NCI-H2196 (cell line): ENCODE measurements at regions not wholly inside any gene's neighbourhood (a gene's known extent, or its start where the extent isn't known, plus 50 kb on each side); places are given as distances from the start of the nearest gene placed in this dataset.

ENCODE experiments used
- DNase-seq: peaks from one replicate; lab custom pipeline; 2025; ENCODE audit not compliant: unreplicated experiment; lab: John Stamatoyannopoulos, UW

- no peak for DNase-seq
Observed at GRCh38 chr14:94890785-94891184, 120.9 kb upstream of the GSC start.

GRCh38 chr14:94889520-94890312, 119.8 kb upstream of the GSC start:
- no peak for DNase-seq

GRCh38 chr14:94888121-94888520, 118.2 kb upstream of the GSC start:
- DNase-seq: no peak

- no peak for DNase-seq
Observed at GRCh38 chr14:94887591-94887990, 117.7 kb upstream of the GSC start.

- no peak for DNase-seq
Observed at GRCh38 chr14:94886931-94887330, 117.0 kb upstream of the GSC start.

- no peak for DNase-seq
Observed at GRCh38 chr14:94885481-94886155, 115.7 kb upstream of the GSC start.

- no peak for DNase-seq
Observed at GRCh38 chr14:94884616-94885230, 114.8 kb upstream of the GSC start.

- no peak for DNase-seq
Observed at GRCh38 chr14:94882401-94882800, 112.5 kb upstream of the GSC start.

GRCh38 chr14:94880876-94881275, 111.0 kb upstream of the GSC start:
- DNase-seq: no peak

- DNase-seq: no peak
Observed at GRCh38 chr14:94880106-94880505, 110.2 kb upstream of the GSC start.

GRCh38 chr14:94879537-94879936, 109.6 kb upstream of the GSC start:
- DNase-seq: no peak

GRCh38 chr14:94876306-94876705, 106.4 kb upstream of the GSC start:
- no peak for DNase-seq

- DNase-seq: no peak
Observed at GRCh38 chr14:94875256-94875655, 105.3 kb upstream of the GSC start.

GRCh38 chr14:94868772-94869072, 98.8 kb upstream of the GSC start:
- no peak for DNase-seq

- no peak for DNase-seq
Observed at GRCh38 chr14:94867946-94868771, 98.2 kb upstream of the GSC start.

- DNase-seq: no peak
Observed at GRCh38 chr14:94867209-94867608, 97.3 kb upstream of the GSC start.

GRCh38 chr14:94864387-94865195, 94.7 kb upstream of the GSC start:
- DNase-seq: no peak

GRCh38 chr14:94863366-94863765, 93.5 kb upstream of the GSC start:
- DNase-seq: no peak

- no peak for DNase-seq
Observed at GRCh38 chr14:94857950-94858349, 88.0 kb upstream of the GSC start.

- no peak for DNase-seq
Observed at GRCh38 chr14:94853920-94854319, 84.0 kb upstream of the GSC start.
